Omental fat pad (tissue), 3 donors: ENCODE measurements at regions not wholly inside any gene's neighbourhood (a gene's known extent, or its start where the extent isn't known, plus 50 kb on each side); places are given as distances from the start of the nearest gene placed in this dataset.

Source experiments
- ATAC-seq: fragments of 150-250 bp; one replicate; pipeline ENCODE4 v1.9.1; 2016; ENCODE audit warnings: mild to moderate bottlenecking, moderate library complexity; ENCODE audit not compliant: low FRiP score
- DNase-seq: peaks from one replicate; pipeline ENCODE4 v3.0.0-alpha.2; 2019; ENCODE audit warnings: low spot score
- TF ChIP-seq, protein P1 (sequence below), 3 donors: fragments of 450-650 bp; IDR thresholded peaks; one replicate each; pipeline ENCODE4 v1.5.1; 2016 to 2017; ENCODE audit warnings: antibody characterized with exemption in 3 of 3, mild to moderate bottlenecking in 3 of 3, moderate library complexity in 2 of 3

DNA sequence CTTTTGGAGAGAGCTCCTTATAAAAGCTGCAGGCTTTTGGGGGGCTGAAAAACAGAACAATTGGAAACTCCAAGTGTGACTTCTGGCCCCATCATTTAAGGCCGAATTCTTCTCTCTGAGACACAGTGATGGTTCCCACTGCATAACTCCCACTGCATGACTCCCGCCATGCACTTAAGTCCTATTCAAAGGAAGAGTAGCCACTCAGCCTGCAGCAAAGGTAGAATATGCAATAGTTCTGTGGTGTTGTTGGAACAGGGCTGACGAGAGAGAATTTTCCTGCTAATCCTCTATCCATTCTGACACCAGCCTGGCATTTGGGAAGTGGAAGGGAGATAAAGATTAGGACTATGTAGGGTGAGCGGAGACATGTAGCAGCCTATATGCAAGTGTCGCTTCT lies 185.6 kb upstream of the ZNF462 start:
- no peak for DNase-seq
- TF ChIP-seq, protein P1, sequence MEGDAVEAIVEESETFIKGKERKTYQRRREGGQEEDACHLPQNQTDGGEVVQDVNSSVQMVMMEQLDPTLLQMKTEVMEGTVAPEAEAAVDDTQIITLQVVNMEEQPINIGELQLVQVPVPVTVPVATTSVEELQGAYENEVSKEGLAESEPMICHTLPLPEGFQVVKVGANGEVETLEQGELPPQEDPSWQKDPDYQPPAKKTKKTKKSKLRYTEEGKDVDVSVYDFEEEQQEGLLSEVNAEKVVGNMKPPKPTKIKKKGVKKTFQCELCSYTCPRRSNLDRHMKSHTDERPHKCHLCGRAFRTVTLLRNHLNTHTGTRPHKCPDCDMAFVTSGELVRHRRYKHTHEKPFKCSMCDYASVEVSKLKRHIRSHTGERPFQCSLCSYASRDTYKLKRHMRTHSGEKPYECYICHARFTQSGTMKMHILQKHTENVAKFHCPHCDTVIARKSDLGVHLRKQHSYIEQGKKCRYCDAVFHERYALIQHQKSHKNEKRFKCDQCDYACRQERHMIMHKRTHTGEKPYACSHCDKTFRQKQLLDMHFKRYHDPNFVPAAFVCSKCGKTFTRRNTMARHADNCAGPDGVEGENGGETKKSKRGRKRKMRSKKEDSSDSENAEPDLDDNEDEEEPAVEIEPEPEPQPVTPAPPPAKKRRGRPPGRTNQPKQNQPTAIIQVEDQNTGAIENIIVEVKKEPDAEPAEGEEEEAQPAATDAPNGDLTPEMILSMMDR (IDR thresholded peaks at IDR 0.05), result no peak
- ATAC-seq, result no peak

DNA sequence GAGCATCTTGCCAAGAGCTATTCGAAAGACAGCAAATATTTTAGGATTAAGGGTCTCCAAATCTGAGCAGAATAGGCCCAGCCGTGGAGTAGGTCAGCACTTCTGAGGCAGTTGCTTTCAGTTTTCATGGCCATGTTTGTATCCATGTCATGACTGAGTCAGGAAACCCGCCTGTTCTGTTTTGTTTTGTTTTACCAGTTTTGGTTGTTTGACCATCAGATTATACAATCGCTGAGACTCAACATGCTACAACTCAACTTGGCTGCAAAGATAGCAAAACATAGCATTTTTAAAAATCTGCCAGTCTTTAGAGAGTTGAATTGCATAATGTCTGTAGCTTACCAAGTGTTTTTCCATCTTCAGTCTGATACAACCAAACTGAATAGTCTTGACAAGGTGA lies 185.1 kb upstream of the ZNF462 start:
- TF ChIP-seq, protein P1 (IDR thresholded peaks at IDR 0.05), result no peak
- ATAC-seq (no peak), DNase-seq (no peak)

DNA sequence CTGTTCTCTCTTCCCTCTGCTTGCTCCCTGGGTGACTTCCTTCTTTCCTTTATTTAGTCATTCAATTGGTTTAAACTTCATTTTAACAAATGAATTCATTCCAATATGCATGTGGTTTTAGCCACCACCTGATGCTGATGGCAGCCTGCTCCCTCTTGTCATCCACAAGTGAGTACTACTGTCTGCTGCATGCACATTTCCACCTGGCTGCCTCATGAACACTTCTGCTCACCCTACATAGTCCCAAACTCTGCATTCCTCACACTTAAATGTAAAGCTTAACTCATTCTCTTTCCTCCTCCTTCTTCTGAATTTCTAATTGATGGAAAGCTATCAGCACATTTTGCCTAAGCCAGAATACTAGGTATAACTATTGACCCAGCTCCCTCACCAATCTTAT lies 184.7 kb upstream of the ZNF462 start:
- TF ChIP-seq, protein P1 (IDR thresholded peaks at IDR 0.05), result no peak
- ATAC-seq (no peak), DNase-seq (no peak)

DNA sequence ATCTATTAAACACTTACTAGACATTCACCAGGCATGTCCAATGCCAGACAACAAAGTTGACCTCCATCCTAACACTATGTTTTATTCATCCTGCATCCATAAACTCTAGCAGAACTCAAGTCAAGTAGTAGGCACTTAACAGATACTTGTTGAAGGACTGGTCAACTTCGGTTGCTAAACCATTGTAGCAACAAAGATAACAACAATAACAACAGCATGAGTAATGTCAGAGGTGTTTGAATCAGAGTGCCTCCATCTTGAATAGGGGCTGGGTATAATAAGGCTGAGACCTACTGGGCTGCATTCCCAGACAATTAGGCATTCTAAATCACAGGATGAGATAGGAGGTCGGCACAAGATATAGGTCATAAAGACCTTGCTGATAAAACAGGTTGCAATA lies 180.5 kb upstream of the ZNF462 start:
- DNase-seq (no peak), ATAC-seq (no peak)
- TF ChIP-seq, protein P1 (IDR thresholded peaks at IDR 0.05), result no peak

DNA sequence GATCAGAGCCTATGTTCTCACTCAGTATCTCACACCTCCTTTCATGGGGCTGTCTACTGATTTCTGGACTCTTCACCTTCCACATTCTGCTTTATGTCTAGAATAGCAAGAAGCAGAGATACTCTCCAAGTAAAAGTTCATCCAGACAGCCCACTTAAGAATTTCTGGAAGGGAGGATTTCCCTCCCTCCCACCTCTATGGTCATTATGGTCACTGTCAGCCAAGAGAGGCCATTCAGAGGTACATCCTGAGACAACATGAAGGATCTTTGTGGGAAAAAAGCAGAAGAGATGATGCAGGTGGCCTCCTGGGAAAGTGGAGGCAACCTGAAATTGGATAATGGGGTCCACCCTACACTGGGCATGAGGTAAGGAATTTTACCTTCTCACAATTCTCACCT lies 179.5 kb upstream of the ZNF462 start:
- TF ChIP-seq, protein P1 (IDR thresholded peaks at IDR 0.05), result no peak
- no peak for DNase-seq
- ATAC-seq, result no peak

DNA sequence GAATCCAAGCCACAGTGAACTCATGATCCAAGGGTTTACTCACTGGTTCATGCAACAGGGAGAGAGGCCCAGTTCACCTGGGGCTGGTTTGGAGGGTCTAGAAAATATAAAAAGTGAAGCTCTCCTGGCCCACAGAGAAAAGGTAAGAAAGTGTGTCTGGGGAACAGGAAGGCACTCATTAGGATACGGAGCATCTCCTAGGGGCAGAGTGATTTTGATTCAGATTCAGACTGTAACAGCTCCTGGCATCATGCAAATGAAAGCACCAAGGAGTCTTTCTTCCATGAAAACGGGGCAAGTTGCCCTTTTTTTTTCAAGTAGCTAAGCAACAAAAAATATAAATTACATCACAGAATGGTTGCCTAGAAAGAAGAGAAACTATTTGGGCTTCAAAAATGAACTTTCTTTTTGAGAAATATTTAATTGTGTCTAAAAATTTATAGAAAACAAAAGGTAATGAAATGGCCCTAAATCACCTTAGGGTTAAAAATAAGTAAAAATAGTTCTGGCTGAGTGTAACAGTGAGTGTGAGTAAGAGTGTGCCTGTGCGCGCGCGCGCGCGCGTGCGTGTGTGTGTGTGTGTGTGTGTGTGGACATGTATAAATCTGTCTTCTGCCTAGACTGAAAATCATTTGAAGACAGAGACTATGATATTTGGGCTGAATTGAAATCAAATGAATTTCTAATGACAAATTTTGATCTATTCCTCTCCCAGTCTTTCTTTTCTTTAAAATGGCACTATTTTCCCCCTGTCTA lies 177.8 kb upstream of the ZNF462 start:
- TF ChIP-seq, protein P1 (IDR thresholded peaks at IDR 0.05), result no peak
- ATAC-seq (no peak), DNase-seq (no peak)

DNA sequence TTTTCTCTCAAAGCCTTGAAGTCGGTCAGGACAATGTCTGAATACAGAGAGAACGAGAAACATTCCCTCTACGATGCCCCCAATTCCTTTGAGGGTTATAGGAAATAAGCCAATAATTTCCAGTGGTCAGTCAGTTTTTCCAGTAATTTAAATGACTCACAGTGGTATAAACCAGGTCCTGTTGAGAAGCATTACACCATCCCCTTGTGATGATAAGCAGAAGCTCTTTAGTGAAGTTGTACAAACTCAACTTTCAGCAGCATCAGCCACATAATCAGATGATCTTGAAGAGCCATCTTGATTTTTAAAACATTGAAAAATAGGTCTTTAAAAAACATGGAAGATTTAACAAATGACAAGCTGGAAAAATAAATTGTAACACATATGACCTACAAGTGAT lies 173.9 kb upstream of the ZNF462 start:
- no peak for ATAC-seq

More for the DNA sequence above, 173.9 kb upstream of the ZNF462 start:
- TF ChIP-seq, protein P1 (IDR thresholded peaks at IDR 0.05), result no peak
- no peak for DNase-seq
